ENCODE measurements at regions not wholly inside any gene's neighbourhood (a gene's known extent, or its start where the extent isn't known, plus 50 kb on each side); places are given as distances from the start of the nearest gene placed in this dataset.

GRCh38 chr5:125190232-125191087, 444.0 kb upstream of the ZNF608 start:
- Histone ChIP-seq H3K36me3 (no peaks in the 10 kb centered on the region), H3K4me1 (peaks cover 17% of the 10 kb centered on the region), H3K4me3 (no peak overlapping the region), H3K9me3 (replicated peaks) (no peaks in the 10 kb centered on the region), H3K27me3 (ENCODE audit: low read depth) (no peaks in the 10 kb centered on the region), H3K27ac (replicated peaks) (no peak overlapping the region)
- DNase-seq: no peak
- intact Hi-C loops (cut with micrococcal nuclease): no loop called here
- no peak for TF ChIP-seq CTCF (IDR thresholded peaks at IDR 0.05; ENCODE audit: borderline replicate concordance)

- no peaks in the 10 kb centered on the region for H3K9me3 ChIP-seq (replicated peaks)
- H3K27ac ChIP-seq (replicated peaks): no peak overlapping the region
- no peaks in the 10 kb centered on the region for H3K27me3 ChIP-seq (ENCODE audit: low read depth)
- TF ChIP-seq CTCF (IDR thresholded peaks at IDR 0.05; ENCODE audit: borderline replicate concordance): no peak
- no peak overlapping the region for H3K4me3 ChIP-seq
- H3K4me1 ChIP-seq: peaks cover 39% of the 10 kb centered on the region
- H3K36me3 ChIP-seq: no peaks in the 10 kb centered on the region
- intact Hi-C loops (cut with micrococcal nuclease): no loop called here
- DNase-seq: no peak
Measured at GRCh38 chr5:125194883-125195282, 448.4 kb upstream of the ZNF608 start.

GRCh38 chr5:125196481-125197111, 450.2 kb upstream of the ZNF608 start:
- TF ChIP-seq CTCF (IDR thresholded peaks at IDR 0.05; ENCODE audit: borderline replicate concordance): no peak
- H3K4me3 ChIP-seq: peak overlapping the region; percentile 24
- intact Hi-C loops (cut with micrococcal nuclease): no loop called here

GRCh38 chr5:125197321-125197720, 450.9 kb upstream of the ZNF608 start:
- H3K27me3 ChIP-seq (ENCODE audit: low read depth): no peaks in the 10 kb centered on the region
- H3K36me3 ChIP-seq: no peaks in the 10 kb centered on the region
- peak overlapping the region; percentile 75 for H3K27ac ChIP-seq (replicated peaks)
- intact Hi-C loops (cut with micrococcal nuclease): no loop called here
- no peaks in the 10 kb centered on the region for H3K9me3 ChIP-seq (replicated peaks)
- no peak overlapping the region for H3K4me3 ChIP-seq
- no peak for TF ChIP-seq CTCF (IDR thresholded peaks at IDR 0.05; ENCODE audit: borderline replicate concordance)
- H3K4me1 ChIP-seq: peaks cover 44% of the 10 kb centered on the region
- no peak for DNase-seq

More at GRCh38 chr5:125196481-125197111, 450.2 kb upstream of the ZNF608 start:
- H3K27ac ChIP-seq (replicated peaks): peak overlapping the region; percentile 75
- DNase-seq: no peak
- no peaks in the 10 kb centered on the region for H3K36me3 ChIP-seq
- H3K4me1 ChIP-seq: peaks cover 44% of the 10 kb centered on the region
- no peaks in the 10 kb centered on the region for H3K27me3 ChIP-seq (ENCODE audit: low read depth)
- H3K9me3 ChIP-seq (replicated peaks): no peaks in the 10 kb centered on the region

- intact Hi-C loops (cut with micrococcal nuclease): no loop called here
- peak overlapping the region; percentile 75 for H3K27ac ChIP-seq (replicated peaks)
- DNase-seq: peak; percentile 74
Measured at GRCh38 chr5:125198270-125198974, 452.0 kb upstream of the ZNF608 start.

More at GRCh38 chr5:125198270-125198974, 452.0 kb upstream of the ZNF608 start:
- Histone ChIP-seq H3K4me3 (no peak overlapping the region), H3K4me1 (peaks cover 44% of the 10 kb centered on the region), H3K27me3 (ENCODE audit: low read depth) (no peaks in the 10 kb centered on the region), H3K36me3 (no peaks in the 10 kb centered on the region), H3K9me3 (replicated peaks) (no peaks in the 10 kb centered on the region)
- TF ChIP-seq CTCF (IDR thresholded peaks at IDR 0.05; ENCODE audit: borderline replicate concordance): no peak

Data from left ventricle myocardium inferior (tissue), 1 donor.